NCI-H524 treated with DMSO at 0.1 percent for 48 hours (cell line): ENCODE measurements at regions not wholly inside any gene's neighbourhood (a gene's known extent, or its start where the extent isn't known, plus 50 kb on each side); places are given as distances from the start of the nearest gene placed in this dataset.

ENCODE experiments used
- DNase-seq: peaks from one replicate; lab custom pipeline; 2025; lab: John Stamatoyannopoulos, UW

DNA sequence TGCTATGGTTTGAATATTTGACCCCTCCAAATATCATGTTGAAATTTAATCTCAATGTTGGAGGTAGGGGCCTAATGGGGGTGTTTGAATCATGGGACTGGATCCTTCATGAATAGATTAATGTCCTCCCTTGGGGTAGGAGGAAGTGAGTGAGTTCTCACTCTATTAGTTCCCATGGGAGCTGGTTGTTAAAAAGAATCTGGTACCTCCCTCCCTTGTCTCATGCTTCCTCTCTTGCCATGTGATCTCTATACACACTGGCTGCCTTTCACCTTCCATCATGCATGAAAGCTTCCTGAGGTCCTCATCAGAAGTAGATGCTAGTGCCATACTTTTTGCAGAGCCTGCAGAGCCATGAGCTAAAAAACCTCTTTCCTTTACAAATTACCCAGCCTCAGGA is 177.7 kb upstream of the MCTP2 start:
- DNase-seq: no peak

GRCh38 chr15:94052711-94053110 is 178.7 kb upstream of the MCTP2 start:
- no peak for DNase-seq

DNA sequence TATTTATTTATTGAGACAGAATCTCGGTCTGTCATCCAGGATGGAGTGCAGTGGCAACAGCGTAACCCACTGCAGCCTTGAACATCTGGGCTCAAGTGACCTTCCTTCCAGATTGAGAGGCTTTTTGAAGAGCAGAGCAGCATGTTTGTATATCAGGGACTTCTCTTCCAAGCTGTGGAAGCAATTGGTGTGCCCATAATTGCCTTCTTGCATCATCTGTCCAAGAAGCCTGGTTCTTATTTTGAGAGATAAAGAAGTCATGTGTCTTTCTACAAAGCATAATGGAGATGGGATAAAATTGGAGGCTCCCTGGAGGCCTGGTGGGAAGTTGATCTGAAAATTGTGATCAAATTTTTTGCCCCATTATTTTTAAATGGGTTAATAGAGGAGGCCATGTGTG is 183.8 kb upstream of the MCTP2 start:
- no peak for DNase-seq

DNA sequence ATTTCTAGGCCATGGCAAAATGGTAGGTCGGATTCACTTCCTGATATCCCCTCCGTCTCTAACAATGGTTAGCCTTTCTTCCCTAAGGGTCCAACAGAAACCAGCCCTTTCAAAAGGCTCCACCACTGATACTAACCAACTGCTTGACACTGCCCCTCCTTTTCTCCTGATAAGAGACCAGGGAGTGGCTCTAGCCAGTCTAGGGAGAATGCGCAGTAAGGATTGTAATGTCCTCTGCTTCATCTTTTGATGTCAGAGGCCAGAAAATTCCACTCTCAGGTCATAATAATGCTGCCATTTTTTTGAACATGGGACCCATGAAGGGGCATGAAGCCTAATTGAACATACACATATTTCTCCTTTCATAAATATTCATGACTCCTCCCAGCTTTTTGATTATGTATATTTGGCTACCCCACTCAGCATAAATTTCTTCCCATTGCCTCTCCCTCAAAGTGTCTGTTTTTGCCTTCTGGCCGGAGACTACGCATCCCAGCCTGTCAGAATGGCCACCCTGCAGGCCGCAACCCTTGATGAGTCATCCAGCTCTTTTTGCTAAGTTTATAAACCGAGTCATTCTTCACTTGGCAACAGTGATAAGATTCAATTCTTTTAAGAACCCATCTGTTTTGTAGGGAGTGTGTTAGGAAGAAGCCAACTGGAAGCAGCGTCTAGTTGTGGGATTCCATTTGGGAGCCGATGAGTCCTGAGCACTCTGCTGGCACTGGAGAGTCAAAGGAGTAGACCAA is 189.0 kb upstream of the MCTP2 start:
- DNase-seq: no peak

GRCh38 chr15:94041746-94042145 is 189.6 kb upstream of the MCTP2 start:
- DNase-seq: no peak

DNA sequence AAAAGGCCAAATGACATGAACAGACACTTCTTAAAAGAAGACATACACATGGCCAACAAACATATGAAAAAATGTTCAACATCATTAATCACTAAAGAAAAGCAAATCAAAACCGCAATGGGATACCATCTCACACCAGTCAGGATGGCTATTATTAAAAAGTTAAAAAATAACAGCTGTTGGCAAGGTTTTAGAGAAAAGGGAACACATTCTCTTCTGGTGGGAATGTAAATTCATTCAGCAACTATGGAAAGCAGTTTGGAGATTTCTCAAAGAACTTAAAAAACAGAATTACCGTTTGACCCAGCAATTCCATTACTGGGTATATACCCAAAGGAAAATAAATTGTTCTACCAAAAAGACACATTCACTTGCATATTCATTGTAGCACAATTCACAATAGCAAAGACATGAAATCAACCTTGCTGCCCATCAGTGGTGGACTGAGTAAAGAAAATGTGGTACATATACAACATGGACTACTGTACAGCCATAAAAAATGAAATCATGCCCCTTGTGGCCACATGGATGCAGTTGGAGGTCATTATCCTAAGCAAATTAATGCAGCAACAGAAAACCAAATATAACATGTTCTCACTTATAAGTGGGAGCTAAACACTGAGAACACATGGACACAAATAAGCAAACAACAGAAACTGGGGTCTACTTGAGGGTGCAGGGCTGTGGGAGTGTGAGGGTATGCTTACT is 190.7 kb upstream of the MCTP2 start:
- no peak for DNase-seq

GRCh38 chr15:94036156-94036555 is 195.2 kb upstream of the MCTP2 start:
- DNase-seq: no peak

DNA sequence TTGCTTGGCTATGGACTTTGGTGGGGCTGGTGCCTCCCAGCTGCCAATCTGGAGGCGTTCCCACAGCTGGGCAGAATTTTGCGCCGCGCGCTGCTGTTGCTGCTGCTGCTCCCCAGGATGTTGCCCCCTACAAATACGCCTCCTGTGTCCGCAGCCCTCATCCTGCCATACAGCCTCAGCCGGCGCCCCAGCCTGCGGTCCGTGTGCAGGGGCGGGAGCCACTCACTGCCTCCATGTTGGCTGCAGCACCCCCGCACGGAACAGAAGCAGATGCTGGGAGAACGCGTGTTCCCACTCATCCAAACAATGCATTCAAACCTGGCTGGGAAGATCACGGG is 197.7 kb upstream of the MCTP2 start:
- no peak for DNase-seq

DNA sequence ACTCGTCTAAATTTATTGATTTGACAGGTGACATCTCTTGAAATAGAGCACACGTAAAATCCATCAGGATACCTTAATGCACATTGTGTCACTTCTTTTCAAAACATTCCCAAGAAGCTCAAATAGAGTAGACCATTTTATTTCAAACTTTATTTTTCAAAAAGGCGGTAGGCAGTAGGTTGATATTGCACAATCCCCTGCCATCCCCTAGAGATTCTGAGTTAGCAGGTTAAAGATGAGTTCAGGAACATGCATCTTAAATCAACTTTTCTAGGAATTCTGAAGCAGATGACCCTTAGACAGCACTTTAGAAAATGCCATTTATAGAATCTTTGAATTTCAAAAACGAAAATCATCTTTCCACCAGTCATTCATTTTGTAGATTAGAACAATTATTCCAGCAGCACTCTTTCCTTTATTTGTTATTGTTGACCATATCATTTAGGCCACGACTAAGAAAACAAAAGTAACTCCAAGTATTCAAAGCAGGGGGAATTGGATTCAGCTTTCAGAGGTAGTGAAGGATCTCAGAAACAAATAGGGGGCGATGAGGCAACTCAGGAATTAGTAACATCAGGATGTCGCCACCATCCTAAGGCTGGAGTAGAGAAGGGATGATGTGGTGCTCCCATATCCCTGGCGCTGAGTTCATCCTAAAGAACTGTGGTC is 198.2 kb upstream of the MCTP2 start:
- DNase-seq: no peak

- DNase-seq: no peak
Observed at GRCh38 chr15:94032571-94032970, 198.8 kb upstream of the MCTP2 start.

DNA sequence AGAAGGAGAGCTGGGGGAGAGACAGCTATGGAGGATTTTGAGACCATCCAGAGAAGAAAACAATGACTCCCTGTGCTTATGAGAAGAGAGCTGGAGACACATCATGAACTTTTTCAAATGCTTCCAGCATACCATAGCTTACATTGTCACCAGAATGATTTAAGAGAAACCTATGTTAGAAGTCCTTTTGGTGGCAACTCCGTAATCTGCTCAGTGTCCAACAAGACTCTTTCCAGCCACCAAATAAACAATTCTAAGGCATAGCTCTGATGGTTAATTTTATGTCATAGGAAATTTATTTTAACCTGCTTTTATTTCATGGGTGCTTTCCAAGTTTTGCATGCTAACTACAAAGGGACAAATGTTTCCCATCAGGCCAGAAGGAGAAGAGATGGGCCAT is 200.3 kb upstream of the MCTP2 start:
- no peak for DNase-seq

DNA sequence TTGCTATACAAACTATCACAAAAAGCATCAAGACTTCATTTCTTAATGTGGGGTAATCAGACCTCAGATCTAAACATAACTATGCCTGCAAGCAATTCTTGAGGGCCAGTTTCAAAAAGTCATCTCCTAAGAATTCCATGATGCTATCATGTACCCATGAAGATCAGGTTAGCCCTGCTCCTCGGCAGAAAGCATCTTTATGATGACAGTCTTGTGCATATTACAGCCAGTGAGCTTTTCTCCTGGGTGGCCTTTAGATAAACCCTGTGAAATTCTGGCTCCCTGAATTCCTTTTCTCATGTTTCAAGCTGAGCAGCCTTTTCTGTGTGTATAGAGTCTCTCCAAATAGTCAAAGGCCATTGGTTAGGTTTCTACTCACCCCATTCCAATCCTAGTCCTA is 201.9 kb upstream of the MCTP2 start:
- no peak for DNase-seq

GRCh38 chr15:94028809-94029208 is 202.6 kb upstream of the MCTP2 start:
- no peak for DNase-seq

DNA sequence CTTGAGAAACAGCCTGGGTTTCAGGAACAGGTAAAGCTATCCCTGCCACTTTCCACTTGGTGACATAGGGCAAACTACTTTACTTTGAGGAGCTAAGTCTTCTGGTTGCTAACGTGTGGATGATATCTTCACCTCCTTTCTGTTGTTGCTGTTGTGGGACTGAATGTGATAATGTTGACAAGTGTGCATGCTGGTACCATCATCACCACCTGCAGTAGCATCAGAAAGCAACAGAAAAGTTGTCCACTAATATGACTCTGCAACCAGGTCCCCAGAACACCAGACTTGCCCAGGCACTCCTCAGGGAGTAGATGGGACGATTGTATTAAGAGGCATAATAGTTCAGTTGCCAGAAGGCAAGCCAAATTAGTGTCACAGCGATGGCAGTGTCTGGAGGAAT is 203.2 kb upstream of the MCTP2 start:
- no peak for DNase-seq

DNA sequence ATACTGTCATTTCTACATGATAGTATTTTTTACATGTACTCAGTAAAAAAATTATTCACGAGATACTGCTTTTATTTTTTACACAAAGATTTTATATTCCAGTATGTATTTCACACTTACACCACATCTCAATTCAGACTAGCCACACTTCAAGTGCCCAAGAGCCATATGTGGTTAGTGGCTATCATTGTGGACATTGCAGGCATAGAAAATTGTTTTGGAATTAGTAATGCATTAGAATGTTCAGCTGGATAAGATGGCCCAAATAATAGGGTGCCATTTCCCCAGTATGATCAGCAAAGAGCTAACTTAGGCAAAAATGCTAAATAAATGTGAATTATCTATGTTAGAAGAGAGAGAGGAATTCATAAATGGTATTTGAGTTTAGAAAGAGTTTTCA is 203.8 kb upstream of the MCTP2 start:
- no peak for DNase-seq

- DNase-seq: no peak
Observed at GRCh38 chr15:94026458-94027304, 204.7 kb upstream of the MCTP2 start.

DNA sequence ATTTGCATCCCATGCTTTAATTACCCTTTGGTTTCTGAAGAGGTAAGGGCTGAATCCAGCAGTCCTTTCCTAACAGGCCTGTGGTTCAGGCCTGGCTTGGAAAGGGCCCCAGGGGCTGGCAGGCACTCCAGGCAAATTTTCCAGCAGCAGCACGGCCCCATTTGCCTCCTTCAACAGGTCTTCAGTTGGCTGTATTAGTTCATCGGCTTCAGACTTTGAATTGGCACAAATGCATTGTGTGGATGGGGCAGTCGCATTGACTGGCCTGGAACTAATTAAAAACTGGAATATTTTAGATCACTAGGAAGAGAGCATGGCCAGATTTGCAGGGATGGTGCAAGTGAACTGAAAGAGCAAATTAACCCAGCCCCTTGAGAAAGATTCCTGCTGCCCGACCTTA is 207.8 kb upstream of the MCTP2 start:
- no peak for DNase-seq

GRCh38 chr15:94021621-94022320 is 209.6 kb upstream of the MCTP2 start:
- no peak for DNase-seq

- DNase-seq: no peak
Observed at GRCh38 chr15:94019062-94019461, 212.3 kb upstream of the MCTP2 start.

- no peak for DNase-seq
Observed at GRCh38 chr15:94015324-94015723, 216.0 kb upstream of the MCTP2 start.

DNA sequence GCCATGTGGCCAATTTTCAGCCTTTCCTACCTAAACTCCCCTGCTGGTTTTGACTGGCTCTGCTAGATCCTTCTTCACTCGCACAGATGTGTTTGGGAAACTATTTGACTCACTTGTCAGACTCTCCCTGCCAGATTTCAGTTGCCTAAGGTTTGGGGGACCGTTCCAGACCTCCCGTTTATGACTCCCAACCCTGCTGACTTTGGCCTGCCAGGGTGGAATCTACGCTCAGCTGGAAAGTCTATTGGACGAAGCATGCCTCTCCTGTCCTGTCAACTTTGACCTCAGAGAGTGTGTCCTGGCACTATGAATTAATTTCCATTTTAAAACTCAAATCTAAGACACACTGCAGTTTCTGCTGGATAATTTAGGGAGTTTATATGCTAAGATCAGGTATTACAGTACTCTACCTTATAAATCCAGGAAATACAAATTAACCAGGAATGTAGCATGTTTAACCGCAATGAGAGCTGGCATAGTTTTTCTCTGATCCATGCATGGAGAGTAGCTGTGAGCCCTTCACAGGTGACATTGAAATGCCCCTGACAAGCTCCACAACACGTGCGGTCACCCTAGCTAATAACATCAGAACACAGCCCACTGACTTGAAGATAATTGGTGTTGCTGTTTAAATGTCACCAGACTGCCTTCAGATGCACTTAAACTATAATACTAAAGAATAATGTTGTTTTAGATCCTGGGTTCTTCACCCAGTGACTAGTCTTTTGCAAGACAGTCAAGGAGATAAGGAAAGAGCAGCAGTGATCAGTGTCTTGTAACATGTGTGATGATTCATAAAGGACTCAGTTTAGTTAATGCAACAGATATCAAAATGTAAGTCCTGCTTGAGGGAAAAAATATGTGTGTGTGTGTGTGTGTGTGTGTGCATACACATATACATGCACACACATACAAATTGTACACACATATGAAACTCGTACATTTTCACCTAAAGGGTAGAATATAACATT is 223.0 kb upstream of the MCTP2 start:
- DNase-seq: no peak
